ENCODE measurements at regions not wholly inside any gene's neighbourhood (a gene's known extent, or its start where the extent isn't known, plus 50 kb on each side); places are given as distances from the start of the nearest gene placed in this dataset.

DNA sequence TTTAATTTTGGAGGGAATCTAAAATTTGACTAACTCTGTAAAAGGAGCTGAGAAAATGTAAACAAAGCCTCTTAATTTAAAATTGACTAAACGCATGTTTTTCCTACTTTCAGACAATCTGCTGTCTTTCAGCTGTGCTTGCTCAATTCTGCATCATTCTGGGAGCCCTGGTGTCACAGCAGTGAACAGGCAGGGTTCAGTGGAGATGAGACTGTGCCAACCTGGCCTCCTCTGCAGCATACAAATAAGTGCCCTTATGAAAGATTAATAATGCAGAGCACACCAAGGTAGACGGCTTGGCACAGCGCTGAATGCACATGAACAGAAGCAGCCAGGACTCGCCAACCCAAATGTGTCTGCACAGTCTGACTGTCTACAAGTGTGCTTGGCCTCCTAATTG is 222.0 kb upstream of the CHAC2 start:
- no peaks in the 10 kb centered on the region for H3K4me1 ChIP-seq (ENCODE audit: insufficient read depth)
- H3K4me3 ChIP-seq: no peak overlapping the region
- no peaks in the 10 kb centered on the region for H4K20me1 ChIP-seq (ENCODE audit: insufficient read depth, poor library complexity, severe bottlenecking)
- H3K9me2 ChIP-seq (replicated peaks; ENCODE audit: insufficient read depth): no peaks in the 10 kb centered on the region
- H3K9me3 ChIP-seq (ENCODE audit: low read depth): no peaks in the 10 kb centered on the region
- no peak overlapping the region for H3K27ac ChIP-seq
- 89% methylated on average over 4 of the region's 4 CpGs for WGBS (ENCODE audit: low lambda C conversion rate, missing lambda C conversion rate)
- no peaks in the 10 kb centered on the region for H3K79me2 ChIP-seq
- no peak overlapping the region for H2AFZ ChIP-seq
- H3K4me2 ChIP-seq: no peak overlapping the region
- H3K36me3 ChIP-seq (replicated peaks; ENCODE audit: insufficient read depth, low read depth): no peaks in the 10 kb centered on the region
- no peak for DNase-seq (ENCODE audit: low spot score)
- TF ChIP-seq EZH2phosphoT487 (IDR thresholded peaks at IDR 0.05; ENCODE audit: low read depth, severe bottlenecking, unreplicated experiment) (no peak), EZH2 (IDR thresholded peaks at IDR 0.05; ENCODE audit: borderline replicate concordance) (no peak)
- TF ChIP-seq, protein P1, sequence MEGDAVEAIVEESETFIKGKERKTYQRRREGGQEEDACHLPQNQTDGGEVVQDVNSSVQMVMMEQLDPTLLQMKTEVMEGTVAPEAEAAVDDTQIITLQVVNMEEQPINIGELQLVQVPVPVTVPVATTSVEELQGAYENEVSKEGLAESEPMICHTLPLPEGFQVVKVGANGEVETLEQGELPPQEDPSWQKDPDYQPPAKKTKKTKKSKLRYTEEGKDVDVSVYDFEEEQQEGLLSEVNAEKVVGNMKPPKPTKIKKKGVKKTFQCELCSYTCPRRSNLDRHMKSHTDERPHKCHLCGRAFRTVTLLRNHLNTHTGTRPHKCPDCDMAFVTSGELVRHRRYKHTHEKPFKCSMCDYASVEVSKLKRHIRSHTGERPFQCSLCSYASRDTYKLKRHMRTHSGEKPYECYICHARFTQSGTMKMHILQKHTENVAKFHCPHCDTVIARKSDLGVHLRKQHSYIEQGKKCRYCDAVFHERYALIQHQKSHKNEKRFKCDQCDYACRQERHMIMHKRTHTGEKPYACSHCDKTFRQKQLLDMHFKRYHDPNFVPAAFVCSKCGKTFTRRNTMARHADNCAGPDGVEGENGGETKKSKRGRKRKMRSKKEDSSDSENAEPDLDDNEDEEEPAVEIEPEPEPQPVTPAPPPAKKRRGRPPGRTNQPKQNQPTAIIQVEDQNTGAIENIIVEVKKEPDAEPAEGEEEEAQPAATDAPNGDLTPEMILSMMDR (IDR thresholded peaks at IDR 0.05; ENCODE audit: poor library complexity): no peak
- no peaks in the 10 kb centered on the region for H3K27me3 ChIP-seq

DNA sequence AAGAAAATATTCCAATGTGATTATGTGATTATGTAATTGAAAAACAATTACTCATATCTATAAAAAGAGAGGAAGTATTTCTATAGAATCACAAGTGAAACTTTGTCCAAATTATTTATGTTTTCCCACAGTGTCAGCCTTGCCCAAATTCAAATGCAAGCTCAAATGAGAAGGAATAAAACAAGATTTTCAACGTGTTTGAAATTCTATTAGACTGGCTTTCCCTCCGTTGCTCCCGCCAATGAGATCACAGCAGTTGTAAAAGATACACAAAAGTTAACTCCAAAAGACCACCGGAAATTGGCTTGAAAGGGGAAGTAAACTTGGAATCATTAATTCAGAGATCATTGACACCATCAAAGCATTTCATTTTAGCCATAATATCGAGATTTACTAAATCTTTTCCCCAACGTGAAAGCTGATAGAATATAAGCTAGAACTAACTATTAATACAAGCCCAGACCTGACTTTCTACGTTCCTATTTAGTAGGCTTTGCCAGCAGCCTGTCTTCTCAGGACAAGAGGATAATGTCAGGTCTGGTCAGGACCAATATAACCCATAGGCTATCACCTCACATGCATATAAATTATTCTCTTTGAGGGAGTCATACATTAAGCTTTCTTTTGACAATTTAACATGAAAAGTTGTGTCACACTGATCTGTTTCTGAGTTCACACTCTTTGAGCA is 222.6 kb upstream of the CHAC2 start:
- TF ChIP-seq EZH2 (IDR thresholded peaks at IDR 0.05; ENCODE audit: borderline replicate concordance) (no peak), EZH2phosphoT487 (IDR thresholded peaks at IDR 0.05; ENCODE audit: low read depth, severe bottlenecking, unreplicated experiment) (no peak)
- TF ChIP-seq, protein P1 (IDR thresholded peaks at IDR 0.05; ENCODE audit: poor library complexity): no peak
- Histone ChIP-seq H2AFZ (no peak overlapping the region), H3K36me3 (replicated peaks; ENCODE audit: insufficient read depth, low read depth) (no peaks in the 10 kb centered on the region), H3K4me3 (no peak overlapping the region), H4K20me1 (ENCODE audit: insufficient read depth, poor library complexity, severe bottlenecking) (no peaks in the 10 kb centered on the region), H3K4me1 (ENCODE audit: insufficient read depth) (no peaks in the 10 kb centered on the region), H3K27me3 (no peaks in the 10 kb centered on the region), H3K27ac (no peak overlapping the region), H3K79me2 (no peaks in the 10 kb centered on the region), H3K4me2 (no peak overlapping the region), H3K9me3 (ENCODE audit: low read depth) (no peaks in the 10 kb centered on the region), H3K9me2 (replicated peaks; ENCODE audit: insufficient read depth) (no peaks in the 10 kb centered on the region)
- no peak for DNase-seq (ENCODE audit: low spot score)
- WGBS (ENCODE audit: low lambda C conversion rate, missing lambda C conversion rate): 72% methylated on average over 7 of the region's 7 CpGs

DNA sequence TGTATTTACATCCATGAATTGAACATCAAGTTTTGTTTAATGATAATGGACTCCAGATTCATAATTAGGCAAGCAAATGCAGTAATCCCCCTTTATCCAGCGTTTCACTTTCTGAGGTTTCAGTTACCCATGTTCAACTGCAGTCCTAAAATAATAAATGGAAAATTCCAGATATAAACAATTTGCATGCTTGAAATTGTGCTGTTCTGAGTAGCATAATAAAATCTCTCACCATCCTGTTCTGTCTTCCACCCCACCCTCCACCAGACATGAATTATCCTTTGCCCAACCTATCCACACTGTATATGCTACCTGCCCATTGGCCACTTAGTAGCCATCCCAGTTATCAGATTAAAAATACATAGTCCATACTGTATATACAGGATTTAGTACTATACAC is 224.5 kb upstream of the CHAC2 start:
- no peak overlapping the region for H3K4me3 ChIP-seq
- no peak for DNase-seq (ENCODE audit: low spot score)
- H3K9me2 ChIP-seq (replicated peaks; ENCODE audit: insufficient read depth): no peaks in the 10 kb centered on the region
- no peaks in the 10 kb centered on the region for H3K36me3 ChIP-seq (replicated peaks; ENCODE audit: insufficient read depth, low read depth)
- no peaks in the 10 kb centered on the region for H4K20me1 ChIP-seq (ENCODE audit: insufficient read depth, poor library complexity, severe bottlenecking)
- H3K27me3 ChIP-seq: no peaks in the 10 kb centered on the region
- no peaks in the 10 kb centered on the region for H3K4me1 ChIP-seq (ENCODE audit: insufficient read depth)
- H3K9me3 ChIP-seq (ENCODE audit: low read depth): no peaks in the 10 kb centered on the region
- H3K79me2 ChIP-seq: no peaks in the 10 kb centered on the region
- TF ChIP-seq EZH2 (IDR thresholded peaks at IDR 0.05; ENCODE audit: borderline replicate concordance) (no peak), EZH2phosphoT487 (IDR thresholded peaks at IDR 0.05; ENCODE audit: low read depth, severe bottlenecking, unreplicated experiment) (no peak)
- TF ChIP-seq, protein P1 (IDR thresholded peaks at IDR 0.05; ENCODE audit: poor library complexity): no peak
- no peak overlapping the region for H3K27ac ChIP-seq
- 58% methylated on average over 1 of the region's 1 CpG for WGBS (ENCODE audit: low lambda C conversion rate, missing lambda C conversion rate)
- H3K4me2 ChIP-seq: no peak overlapping the region
- H2AFZ ChIP-seq: no peak overlapping the region
